ENCODE measurements at regions not wholly inside any gene's neighbourhood (a gene's known extent, or its start where the extent isn't known, plus 50 kb on each side); places are given as distances from the start of the nearest gene placed in this dataset.
"Not testable (repeated sequence)": the region's sequence is repeated elsewhere in the genome, so short reads cannot be mapped to it uniquely, and the experiment has no call there.

- WGBS (ENCODE audit: extremely low coverage, insufficient read length, low lambda C conversion rate), result no CpG with 5 or more reads among the region's 11 CpGs
Measured at GRCh38 chr2:95722131-95722697, 130.4 kb downstream of the TRIM43 start.

GRCh38 chr2:95723627-95724210 lies 131.9 kb downstream of the TRIM43 start:
- H4K8ac ChIP-seq (replicated peaks; ENCODE audit: insufficient read length, low read depth, low read length); H3K27ac ChIP-seq (ENCODE audit: insufficient read length, low read depth, low read length); DNase-seq; H3K4me3 Mint-ChIP-seq; H3K14ac ChIP-seq (ENCODE audit: insufficient read depth, low read length); H3K18ac ChIP-seq (ENCODE audit: insufficient read length, low read depth, low read length); H2BK120ac ChIP-seq (ENCODE audit: low read depth, low read length, poor library complexity, severe bottlenecking); H4K20me1 ChIP-seq (ENCODE audit: control insufficient read depth, insufficient read depth, insufficient read length); H3K9me3 ChIP-seq (ENCODE audit: control insufficient read depth, low read depth, low read length); H3K4me1 Mint-ChIP-seq; H3K4me1 ChIP-seq (ENCODE audit: insufficient read depth, low read length); H3K27ac Mint-ChIP-seq; H3K36me3 Mint-ChIP-seq (ENCODE audit: insufficient read depth in 1 of 3, low read depth in 3 of 3); H3K23me2 ChIP-seq (ENCODE audit: insufficient read length, low read depth, low read length, poor library complexity, severe bottlenecking); H3K9ac ChIP-seq (ENCODE audit: extremely low read depth, insufficient read length, low read length); H4K5ac ChIP-seq (ENCODE audit: insufficient read length, low read depth, low read length); H3K27me3 ChIP-seq (ENCODE audit: insufficient read depth, low read length); H3K56ac ChIP-seq (ENCODE audit: insufficient read length, low read depth, low read length); H4K91ac ChIP-seq (ENCODE audit: insufficient read length, low read depth, low read length); H3K23ac ChIP-seq (ENCODE audit: insufficient read length, low read depth, low read length); H2BK5ac ChIP-seq (ENCODE audit: insufficient read length, low read length); H2AFZ ChIP-seq (ENCODE audit: low read length); H3K79me1 ChIP-seq (ENCODE audit: insufficient read depth, low read depth, low read length, poor library complexity, severe bottlenecking); H2BK15ac ChIP-seq (ENCODE audit: low read depth, low read length); H3K4me2 ChIP-seq (ENCODE audit: insufficient read depth, insufficient read length, low read length); H2AK5ac ChIP-seq (ENCODE audit: insufficient read length, low read length); H2BK12ac ChIP-seq (ENCODE audit: insufficient read length, low read depth, low read length); H3K4ac ChIP-seq (ENCODE audit: low read depth, low read length); H3T11ph ChIP-seq (ENCODE audit: low read length); H3K79me2 ChIP-seq (ENCODE audit: insufficient read depth, low read length); H2BK20ac ChIP-seq (ENCODE audit: low read depth, low read length, poor library complexity, severe bottlenecking): not testable (repeated sequence)
- no CpG with 5 or more reads among the region's 4 CpGs for WGBS (ENCODE audit: extremely low coverage, insufficient read length, low lambda C conversion rate)
- peaks cover 0 to 58% of the 10 kb centered on the region in 2 experiments; a peak in 2 of 5 replicates for H3K9me3 Mint-ChIP-seq
- H3K27me3 Mint-ChIP-seq (ENCODE audit: low read depth), result peaks cover 16% of the 10 kb centered on the region

More at GRCh38 chr2:95722131-95722697, 130.4 kb downstream of the TRIM43 start:
- no peaks in the 10 kb centered on the region for H3K79me2 ChIP-seq (ENCODE audit: insufficient read depth, low read length)
- H4K8ac ChIP-seq (replicated peaks; ENCODE audit: insufficient read length, low read depth, low read length), result no peak overlapping the region
- H3K14ac ChIP-seq (ENCODE audit: insufficient read depth, low read length), result no peak overlapping the region
- no peak overlapping the region for H2AK5ac ChIP-seq (ENCODE audit: insufficient read length, low read length)
- no peak overlapping the region for H4K5ac ChIP-seq (ENCODE audit: insufficient read length, low read depth, low read length)
- H2AFZ ChIP-seq (ENCODE audit: low read length), result no peak overlapping the region
- Mint-ChIP-seq H3K4me1 (no peaks in the 10 kb centered on the region), H3K27me3 (ENCODE audit: low read depth) (peaks cover 16% of the 10 kb centered on the region), H3K4me3 (no peak overlapping the region), H3K9me3 (peaks cover 0 to 62% of the 10 kb centered on the region in 2 experiments; a peak in 2 of 5 replicates), H3K36me3 (ENCODE audit: insufficient read depth in 1 of 3, low read depth in 3 of 3) (no peaks in the 10 kb centered on the region), H3K27ac (peak overlapping the region in 1 of 3 experiments; percentile 38; a peak in 2 of 7 replicates)
- no peak overlapping the region for H3K18ac ChIP-seq (ENCODE audit: insufficient read length, low read depth, low read length)
- H3K9ac ChIP-seq (ENCODE audit: extremely low read depth, insufficient read length, low read length), result no peak overlapping the region
- no peaks in the 10 kb centered on the region for H3K9me3 ChIP-seq (ENCODE audit: control insufficient read depth, low read depth, low read length)
- H2BK120ac ChIP-seq (ENCODE audit: low read depth, low read length, poor library complexity, severe bottlenecking), result no peak overlapping the region
- no peak overlapping the region for H2BK15ac ChIP-seq (ENCODE audit: low read depth, low read length)
- H3K23ac ChIP-seq (ENCODE audit: insufficient read length, low read depth, low read length), result no peak overlapping the region
- no peak overlapping the region for H3K56ac ChIP-seq (ENCODE audit: insufficient read length, low read depth, low read length)
- H3K4me1 ChIP-seq (ENCODE audit: insufficient read depth, low read length), result no peaks in the 10 kb centered on the region
- H3T11ph ChIP-seq (ENCODE audit: low read length), result no peak overlapping the region
- H4K20me1 ChIP-seq (ENCODE audit: control insufficient read depth, insufficient read depth, insufficient read length), result no peaks in the 10 kb centered on the region
- no peak overlapping the region for H3K27ac ChIP-seq (ENCODE audit: insufficient read length, low read depth, low read length)
- no peaks in the 10 kb centered on the region for H3K27me3 ChIP-seq (ENCODE audit: insufficient read depth, low read length)
- no peak overlapping the region for H2BK5ac ChIP-seq (ENCODE audit: insufficient read length, low read length)
- no peaks in the 10 kb centered on the region for H3K23me2 ChIP-seq (ENCODE audit: insufficient read length, low read depth, low read length, poor library complexity, severe bottlenecking)
- H3K4me2 ChIP-seq (ENCODE audit: insufficient read depth, insufficient read length, low read length), result no peak overlapping the region
- no peak overlapping the region for H4K91ac ChIP-seq (ENCODE audit: insufficient read length, low read depth, low read length)
- TF ChIP-seq CTCF (conservative IDR thresholded peaks at IDR 0.05), result no peak
- DNase-seq, result no peak
- no peak overlapping the region for H3K4ac ChIP-seq (ENCODE audit: low read depth, low read length)
- H2BK20ac ChIP-seq (ENCODE audit: low read depth, low read length, poor library complexity, severe bottlenecking), result no peak overlapping the region
- no peak overlapping the region for H2BK12ac ChIP-seq (ENCODE audit: insufficient read length, low read depth, low read length)
- H3K79me1 ChIP-seq (ENCODE audit: insufficient read depth, low read depth, low read length, poor library complexity, severe bottlenecking), result no peaks in the 10 kb centered on the region
